GM21447 (cell line): ENCODE measurements at regions not wholly inside any gene's neighbourhood (a gene's known extent, or its start where the extent isn't known, plus 50 kb on each side); places are given as distances from the start of the nearest gene placed in this dataset.
"Not testable (repeated sequence)": the region's sequence is repeated elsewhere in the genome, so short reads cannot be mapped to it uniquely, and the experiment has no call there.

ENCODE experiments used
- ATAC-seq: cut with Tn5 transposase; IDR thresholded peaks from one replicate; pipeline ENCODE4 v1.9.1; 2021; ENCODE audit not compliant: unreplicated experiment

DNA sequence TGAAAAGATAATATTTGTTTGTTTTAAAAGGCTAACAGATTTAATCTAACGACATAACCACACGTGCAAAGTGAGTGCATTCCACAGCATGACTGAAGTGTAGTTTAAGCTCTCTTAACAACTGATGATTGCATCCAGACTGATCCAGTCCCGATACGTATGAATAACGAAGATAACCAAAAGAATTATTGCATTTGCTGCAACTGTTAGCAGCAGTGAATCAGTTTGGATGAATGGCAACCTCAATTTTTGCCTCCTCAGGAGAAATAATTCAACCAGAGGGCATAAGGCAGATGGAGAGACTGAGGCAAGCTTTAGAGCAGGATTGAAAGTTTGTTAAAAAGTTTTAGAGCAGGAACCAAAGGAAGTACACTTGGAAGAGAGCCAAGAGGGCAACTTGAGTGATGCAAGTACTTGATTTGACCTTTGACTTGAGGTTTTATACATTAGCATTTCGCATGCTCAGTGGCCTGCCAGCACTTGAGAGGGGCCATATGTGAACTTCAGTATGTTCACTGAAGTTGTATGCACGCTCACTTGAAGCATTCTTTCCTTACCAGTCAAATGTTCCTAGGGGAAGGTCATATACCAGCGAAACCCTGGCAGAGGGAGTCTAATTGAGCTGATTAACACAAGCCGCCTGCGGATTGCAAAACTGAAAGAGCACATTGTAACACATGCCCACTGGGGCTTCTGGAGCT, 835.0 kb upstream of the PCDH20 start:
- no peak for ATAC-seq

DNA sequence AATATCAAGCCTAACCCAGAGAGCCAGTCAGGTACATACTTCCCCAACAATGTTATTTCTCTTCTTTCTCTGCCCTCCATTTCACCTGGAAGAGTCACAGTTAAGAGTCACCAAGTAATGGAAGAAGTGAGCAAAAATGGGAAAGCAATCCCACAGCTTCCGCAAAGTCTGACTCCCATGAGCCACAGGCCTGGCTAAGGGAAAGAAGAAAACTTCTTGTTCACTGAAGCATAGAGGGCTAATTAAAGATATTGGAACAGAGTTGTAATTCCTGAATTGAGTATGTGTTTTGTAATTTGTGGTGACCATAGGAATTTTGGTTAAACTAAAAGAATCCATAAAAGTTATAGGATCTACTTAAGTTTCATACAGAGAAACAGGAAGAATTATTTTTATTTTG, 830.9 kb upstream of the PCDH20 start:
- ATAC-seq, result no peak

DNA sequence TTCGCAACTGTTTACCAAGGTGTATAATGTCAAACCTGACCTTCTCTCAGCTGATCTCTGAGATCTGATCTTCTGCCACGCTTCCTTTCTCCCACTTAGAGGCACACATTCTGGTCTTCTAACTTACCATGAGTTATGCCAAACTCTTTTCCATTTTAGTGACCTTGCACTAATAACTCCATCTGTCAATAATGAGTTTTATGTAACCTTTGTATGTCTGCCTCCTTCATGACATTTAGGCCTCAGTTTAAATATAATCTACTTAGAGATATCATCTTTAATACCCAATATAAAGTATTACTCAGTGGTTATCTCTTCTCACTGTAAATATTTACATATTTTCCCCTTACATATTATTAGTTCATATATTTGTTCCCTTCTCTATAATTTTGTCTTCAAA, 827.5 kb upstream of the PCDH20 start:
- no peak for ATAC-seq

DNA sequence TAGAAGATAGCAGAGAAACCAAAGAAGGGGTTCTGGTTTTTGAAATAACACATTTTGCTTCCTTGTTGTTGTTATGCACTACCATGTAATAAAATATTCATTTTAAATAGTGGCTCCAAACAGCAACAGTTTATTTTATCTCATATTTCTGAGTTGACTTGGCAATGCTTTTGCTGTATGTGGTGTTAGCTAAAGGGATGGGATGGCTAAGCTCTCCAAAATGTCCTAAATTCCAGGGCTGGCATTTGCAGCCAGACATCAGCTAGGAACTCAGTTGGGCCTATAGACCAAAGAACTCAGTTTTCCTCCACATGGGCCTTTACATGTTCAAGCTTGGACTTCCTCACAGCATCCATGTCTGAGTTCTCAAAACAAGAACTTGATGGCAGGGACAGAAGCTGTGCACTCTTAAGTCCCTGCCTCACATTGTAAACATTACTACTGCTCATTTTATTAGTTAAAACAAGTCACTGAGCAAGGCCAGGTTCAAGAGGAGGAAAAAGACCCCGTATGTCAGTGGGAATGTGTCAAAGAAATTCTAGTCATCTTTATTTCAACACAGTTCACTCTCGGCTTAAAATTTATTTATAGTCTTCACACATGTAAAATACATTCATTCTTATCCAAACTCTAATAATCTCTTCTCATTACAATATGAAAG, 819.3 kb upstream of the PCDH20 start:
- ATAC-seq, result no peak

DNA sequence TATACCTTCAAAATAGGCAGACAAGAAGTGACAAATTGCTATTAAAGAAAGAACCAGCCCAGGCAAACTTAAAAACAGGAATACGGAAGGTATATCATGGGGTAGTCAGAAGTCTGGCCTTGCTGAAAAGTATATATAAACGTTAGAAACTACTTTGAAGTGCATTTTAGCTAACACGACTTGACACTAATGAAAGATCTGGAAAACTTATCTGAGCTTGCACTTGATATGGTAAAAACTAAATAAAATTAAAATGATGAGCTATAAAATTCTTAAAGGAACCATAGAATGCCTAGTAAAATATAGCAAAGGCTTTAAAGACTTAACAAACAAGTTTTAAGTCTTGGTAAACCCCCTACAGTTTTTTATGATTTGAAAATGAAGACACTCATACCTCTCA, 795.3 kb upstream of the PCDH20 start:
- no peak for ATAC-seq

DNA sequence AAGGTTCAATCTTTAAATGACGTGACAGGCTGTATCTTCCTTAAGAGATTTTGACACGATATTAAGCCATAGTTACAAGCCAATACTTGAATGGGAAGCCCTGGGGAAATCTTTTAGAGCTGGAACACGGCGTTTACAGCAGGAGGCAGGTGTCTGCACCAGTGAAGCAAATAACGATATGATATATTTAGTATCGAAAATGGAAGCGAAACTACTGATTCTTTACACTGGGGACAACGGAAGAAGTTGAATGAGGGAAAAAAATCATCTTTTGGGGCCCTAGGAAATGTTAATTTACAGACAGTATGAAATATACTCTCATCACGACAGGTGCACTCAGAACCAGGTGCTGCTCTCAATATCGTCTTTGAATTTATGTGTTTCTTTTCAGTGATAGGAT, 793.9 kb upstream of the PCDH20 start:
- ATAC-seq, result no peak

DNA sequence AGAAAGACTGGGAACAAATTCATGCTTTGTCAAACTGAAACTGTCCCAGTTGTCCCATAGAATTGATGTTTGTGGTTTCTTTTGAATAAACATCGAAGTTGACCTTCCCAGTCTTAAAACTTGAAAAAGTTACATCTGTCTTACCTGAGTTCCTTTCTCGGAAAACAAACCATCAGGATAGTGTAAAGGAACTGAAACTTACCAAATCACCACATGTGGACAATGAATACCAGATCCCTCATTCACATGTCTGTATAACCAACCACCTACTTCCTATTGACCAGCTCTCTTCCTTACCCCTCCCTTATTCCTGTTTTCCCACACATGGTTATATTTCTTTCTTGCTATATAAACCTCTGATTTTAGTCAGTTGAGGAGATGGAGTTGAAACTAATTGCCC, 791.7 kb upstream of the PCDH20 start:
- no peak for ATAC-seq

DNA sequence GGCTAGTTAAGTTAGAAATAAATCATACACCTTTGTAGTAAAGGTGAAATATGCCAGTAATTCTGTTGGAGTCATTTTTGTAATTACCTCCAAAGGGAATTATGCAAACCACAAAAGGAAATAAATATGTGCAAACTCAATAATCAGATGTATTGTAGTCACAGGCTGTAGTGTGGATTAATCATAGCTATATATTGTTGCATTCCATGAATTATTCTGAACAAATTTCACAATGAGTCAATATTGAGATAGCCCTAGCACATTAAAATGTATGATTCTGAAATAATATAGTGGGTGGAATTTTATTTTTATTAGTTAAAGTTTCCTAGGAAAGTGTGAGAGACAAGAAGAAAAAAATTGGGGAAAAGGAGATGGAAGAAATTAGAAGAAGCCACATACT, 790.5 kb upstream of the PCDH20 start:
- no peak for ATAC-seq

DNA sequence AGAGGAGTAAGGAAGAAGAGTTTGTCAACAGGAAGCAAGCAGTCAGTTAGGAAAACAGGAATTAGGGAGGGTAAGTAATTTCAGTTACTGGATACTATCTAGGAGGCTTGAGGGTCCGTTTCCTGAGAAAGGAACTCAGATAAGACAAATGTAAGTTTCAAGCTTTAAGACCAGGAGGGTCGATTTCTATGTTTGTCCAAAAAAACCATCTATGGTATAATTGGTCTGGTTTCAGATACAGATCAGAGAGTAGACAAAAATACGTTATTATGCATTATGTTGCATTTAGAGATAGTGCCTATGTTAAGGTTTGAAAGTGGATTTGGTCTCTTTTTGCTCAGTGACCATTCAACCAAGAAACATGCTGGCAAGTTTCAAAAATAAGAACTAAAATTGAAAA, 789.6 kb upstream of the PCDH20 start:
- ATAC-seq, result no peak

DNA sequence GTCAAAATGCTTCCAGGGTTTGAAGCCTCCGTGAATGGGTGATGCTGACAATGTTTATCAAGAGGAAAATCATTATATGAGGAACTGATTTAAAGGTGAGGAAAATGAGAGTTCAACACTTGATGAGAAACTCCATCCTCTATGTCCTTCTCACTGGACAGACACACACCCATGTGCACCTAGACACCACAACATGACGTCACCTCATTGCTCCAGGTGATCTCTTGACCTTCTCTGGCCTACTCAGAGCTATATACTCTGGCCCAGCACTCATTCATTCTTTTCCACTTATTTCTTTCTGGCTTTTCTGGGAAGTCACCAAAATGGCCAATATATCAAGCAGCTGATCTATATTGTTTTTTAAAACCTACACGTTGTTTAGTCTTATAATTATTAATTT, 778.7 kb upstream of the PCDH20 start:
- no peak for ATAC-seq

DNA sequence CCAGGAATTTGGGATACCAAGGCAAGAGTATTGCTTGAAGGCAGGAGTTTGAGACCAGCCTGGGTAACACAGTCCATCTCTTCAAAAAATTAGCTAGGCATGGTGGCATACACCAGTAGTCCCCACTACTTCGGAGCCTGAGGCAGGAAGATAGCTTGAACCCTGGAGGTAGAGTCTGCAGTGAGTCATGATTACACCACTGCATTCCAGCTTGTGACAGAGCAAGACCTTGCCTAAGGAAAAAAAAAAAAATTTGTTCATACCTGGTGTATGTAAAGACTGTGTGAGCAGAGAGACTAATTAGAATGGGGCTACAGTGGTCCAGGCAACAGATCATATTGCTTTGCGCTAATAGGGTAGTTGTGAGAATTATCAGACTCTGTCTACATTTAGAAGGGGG, 778.3 kb upstream of the PCDH20 start:
- no peak for ATAC-seq

DNA sequence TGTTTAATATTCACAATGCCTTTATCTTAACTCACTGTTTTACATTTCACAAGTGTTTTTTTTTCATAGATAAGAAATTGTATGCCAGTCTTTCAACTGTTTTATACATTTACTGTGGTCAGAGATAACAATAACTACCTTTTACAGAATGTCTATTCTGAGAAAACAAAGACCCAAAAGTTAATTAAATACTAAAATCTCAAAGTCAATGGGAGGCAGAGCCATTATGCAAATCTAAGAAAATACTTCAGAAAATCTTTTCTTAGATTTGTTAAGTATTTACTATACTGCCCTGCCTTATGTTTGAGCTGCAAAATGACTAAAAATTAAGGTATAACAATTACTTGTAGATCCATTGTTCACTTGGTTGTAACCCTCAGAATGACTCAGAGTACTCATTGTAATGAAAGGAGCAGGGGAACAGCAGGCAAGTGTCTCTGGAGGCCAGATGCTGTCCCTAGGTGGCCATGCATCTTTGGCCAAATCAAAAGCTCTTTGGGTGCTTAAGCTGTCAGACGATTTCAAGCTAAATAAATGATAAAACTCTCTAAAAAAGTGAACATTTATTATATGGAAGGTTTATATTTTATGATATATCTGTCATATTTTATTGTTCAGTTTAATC, 770.1 kb upstream of the PCDH20 start:
- no peak for ATAC-seq

DNA sequence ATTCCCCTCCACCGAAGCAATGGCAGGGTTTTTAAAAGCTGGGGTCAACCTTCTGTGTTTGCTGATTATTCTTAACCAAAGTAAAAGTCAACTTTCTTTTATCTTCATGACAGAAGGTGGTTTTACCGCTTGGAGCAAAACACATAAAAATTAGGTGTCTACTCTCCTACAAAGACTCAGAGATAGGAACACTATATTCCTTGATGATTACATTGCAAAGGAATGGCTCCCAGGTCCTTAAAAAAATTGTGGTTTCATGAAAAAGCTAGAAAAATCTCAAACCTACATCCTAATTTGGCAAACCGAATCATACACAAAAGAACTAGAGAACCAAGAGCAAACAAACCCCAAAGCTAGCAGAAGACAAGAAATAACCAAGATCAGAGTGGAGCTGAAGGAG, 760.4 kb upstream of the PCDH20 start:
- no peak for ATAC-seq

DNA sequence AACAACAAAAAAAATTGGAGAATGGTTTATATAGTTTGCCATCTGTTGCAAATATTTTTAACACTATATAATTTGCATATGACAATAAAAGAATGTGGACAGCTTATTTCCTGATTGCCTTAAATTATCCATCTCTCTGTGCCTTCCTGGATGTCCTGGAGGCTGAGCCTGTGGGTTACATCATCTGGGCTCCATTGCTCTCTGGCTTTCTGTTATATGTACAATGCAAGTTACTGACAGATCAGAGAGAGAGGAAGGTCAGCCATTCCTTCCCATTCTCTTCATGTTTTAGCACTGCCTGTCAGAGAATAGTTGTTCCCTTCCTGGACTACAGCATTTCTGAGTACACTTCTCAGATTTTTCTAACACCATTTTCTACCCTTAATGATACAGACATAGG, 758.3 kb upstream of the PCDH20 start:
- ATAC-seq, result no peak

DNA sequence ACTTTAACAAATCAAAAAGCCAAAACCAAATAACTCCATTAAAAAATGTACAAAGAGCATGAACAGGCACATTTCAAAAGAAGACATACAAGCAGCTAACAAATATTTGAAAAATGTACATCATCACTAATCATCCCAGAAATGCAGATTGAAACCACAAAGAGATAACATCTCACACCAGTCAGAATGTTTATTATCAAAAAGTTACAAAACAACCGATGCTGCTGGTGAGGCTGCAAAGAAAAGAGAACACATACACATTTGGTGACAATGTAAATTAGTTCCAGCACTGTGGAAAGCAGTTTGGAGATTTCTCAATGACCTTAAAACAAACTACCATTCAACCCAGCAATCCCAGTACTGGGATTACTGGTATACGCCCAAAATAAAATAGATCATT, 756.0 kb upstream of the PCDH20 start:
- ATAC-seq, result no peak

DNA sequence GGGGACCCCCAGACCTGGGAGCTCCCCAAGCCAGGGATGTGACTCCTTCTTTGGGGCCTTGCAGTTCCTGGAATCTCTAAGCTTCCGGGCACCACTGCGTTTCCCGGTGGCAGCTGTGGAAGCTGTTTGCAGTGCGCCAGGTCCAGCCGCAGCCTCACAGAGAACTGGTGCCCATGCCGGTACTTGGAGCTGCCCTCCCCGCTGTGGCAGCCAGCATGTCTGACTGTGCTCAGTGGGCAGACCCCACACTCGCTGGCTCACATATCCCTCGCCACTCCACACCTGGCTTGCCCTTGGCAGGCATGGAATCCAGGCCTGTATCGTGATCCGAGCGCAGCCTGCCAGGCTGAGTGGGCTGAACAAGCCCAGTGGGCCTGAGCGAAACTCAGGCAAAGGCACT, 753.2 kb upstream of the PCDH20 start:
- ATAC-seq, result no peak

DNA sequence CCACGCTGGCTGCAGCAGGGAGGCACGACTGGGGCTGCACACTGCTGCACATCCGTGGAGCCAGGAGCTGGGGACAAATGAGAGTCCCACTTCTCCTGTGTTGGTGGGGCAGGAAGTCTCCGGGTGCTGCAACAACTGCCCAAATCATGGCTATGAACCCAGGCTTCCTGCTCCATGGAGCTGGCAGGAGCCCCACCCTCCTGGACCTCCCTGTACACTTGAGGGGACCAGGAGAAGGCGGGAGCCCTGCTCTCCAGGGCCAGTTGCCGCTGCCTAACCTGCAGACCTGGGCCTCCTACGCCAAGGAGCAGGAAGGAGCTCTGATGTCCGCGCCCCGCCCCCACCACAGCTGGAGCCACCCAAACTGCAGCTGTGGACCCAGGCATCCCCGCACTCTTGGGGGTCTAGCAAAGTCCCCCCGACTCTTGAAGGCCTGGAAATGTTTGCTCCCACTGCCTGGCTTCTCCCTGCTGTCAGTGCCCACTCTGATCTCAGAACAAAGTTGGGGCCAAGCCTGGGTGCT, 752.1 kb upstream of the PCDH20 start:
- no peak for ATAC-seq

DNA sequence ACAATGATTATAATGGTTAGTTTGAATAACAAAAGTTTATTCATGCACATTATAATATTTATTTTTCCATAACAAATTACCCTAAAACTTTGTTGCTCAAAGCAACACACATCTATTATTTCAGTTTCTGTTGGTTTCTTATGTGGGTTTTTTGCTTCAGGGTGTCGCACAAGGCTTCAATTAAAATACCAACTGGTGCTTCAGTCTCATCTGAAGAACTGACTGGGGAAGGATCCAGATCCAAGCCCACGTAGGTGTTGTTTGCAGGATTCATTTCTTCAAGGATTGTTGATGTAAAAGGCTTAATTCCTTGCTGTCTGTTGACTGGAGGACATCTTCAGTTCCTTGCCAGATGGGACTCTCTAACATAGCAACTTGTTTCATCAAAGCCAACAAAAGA, 747.2 kb upstream of the PCDH20 start:
- ATAC-seq, result no peak

DNA sequence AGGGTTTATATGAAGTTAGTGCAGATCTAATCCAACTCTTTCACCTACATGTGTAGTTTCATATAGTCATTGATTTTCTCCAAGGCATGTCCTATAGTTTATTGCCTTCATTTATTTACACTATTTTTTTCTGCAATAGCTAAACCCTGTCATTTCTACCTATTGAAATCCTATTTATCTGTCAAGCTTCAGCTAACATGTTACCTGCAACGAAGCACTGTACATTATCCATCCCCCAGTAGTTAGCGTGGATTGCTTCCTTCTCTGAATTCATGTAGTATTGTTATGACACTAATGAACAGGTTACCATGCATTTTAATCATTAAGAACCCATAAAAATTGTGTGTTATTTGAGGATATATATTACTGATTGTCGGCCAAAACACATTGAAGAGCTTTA, 742.9 kb upstream of the PCDH20 start:
- no peak for ATAC-seq

DNA sequence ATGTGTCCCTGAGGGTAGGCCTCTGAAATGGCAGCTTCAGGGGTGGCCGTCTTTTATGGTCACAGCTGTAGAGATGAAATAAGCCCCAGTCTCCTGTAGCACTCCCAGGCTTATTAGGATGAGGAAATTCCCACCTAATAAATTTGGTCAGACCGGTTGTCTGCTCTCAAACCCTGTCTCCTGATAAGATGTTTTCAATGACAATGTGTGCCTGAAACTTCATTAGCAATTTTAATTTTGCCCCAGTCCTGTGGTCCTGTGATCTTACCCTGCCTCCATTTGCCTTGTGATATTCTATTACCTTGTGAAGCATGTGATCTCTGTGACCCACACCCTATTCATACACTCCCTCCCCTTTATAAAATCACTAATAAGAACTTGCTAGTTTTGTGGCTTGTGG, 736.1 kb upstream of the PCDH20 start:
- ATAC-seq, result not testable (repeated sequence)

DNA sequence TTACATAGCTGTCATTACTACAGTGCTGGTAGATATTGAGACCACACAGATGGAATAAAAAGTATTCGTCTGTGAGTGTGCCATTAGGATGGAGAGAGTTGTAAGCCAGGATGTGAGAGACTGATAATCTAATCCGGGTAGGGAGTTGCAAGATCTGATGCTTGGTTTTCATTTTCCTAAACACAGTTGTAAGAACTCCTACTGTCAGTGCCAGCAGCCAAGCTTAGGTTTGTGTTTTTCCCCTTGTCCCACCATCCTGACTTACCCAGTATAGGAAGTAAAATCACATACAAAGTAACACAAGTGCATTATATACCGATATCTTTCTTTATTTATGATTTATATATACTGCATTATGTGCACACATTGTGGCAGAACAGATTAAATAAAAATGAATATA, 726.4 kb upstream of the PCDH20 start:
- no peak for ATAC-seq

DNA sequence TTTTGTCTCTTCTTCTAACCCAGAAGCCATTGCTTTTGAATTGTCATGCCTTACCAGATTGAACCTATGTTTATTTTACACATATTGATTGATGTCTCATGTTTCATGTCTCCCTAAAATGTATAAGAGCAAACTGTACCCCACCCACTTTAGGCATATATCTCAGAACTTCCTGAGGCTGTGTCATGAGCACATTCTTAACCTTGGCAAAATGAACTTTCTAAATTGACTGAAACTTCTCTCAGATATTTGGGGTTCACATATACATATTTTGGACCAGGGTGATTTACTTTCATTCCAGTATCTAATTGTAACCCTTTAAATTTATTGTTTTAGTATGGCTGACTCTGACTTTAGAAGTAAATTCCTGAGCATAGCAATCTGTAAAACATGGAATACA, 723.9 kb upstream of the PCDH20 start:
- no peak for ATAC-seq
